DND-41 (cell line): ENCODE measurements at regions not wholly inside any gene's neighbourhood (a gene's known extent, or its start where the extent isn't known, plus 50 kb on each side); places are given as distances from the start of the nearest gene placed in this dataset.

ENCODE experiments used
- CTCF ChIP-seq: IDR thresholded peaks from 2 replicates; pipeline ENCODE4 v1.5.1; 2012; ENCODE audit warnings: borderline replicate concordance, low read length, moderate library complexity, mild to moderate bottlenecking; ENCODE audit not compliant: poor library complexity, severe bottlenecking; ENCODE audit errors: extremely low read depth
- EZH2 ChIP-seq: IDR thresholded peaks from 3 replicates; pipeline ENCODE4 v1.6.1; 2012; ENCODE audit warnings: borderline replicate concordance, low read depth, mild to moderate bottlenecking, moderate library complexity, low read length, inconsistent platforms; ENCODE audit not compliant: severe bottlenecking

GRCh38 chr6:6942091-6942490, 165.7 kb upstream of the RREB1 start:
- TF ChIP-seq CTCF (no peak), EZH2 (no peak)
